Skeletal muscle cell (primary cell): ENCODE measurements at regions not wholly inside any gene's neighbourhood (a gene's known extent, or its start where the extent isn't known, plus 50 kb on each side); places are given as distances from the start of the nearest gene placed in this dataset.

Source experiments
- DNase-seq: peaks from one replicate; pipeline ENCODE4 v3.0.0-alpha.2; 2010; ENCODE audit warnings: low read depth
- H3K4me3 ChIP-seq: 2 replicates; pipeline ENCODE4 v1.5.1; 2011; ENCODE audit warnings: low read depth, mild to moderate bottlenecking, control low read depth, low read length, moderate library complexity

DNA sequence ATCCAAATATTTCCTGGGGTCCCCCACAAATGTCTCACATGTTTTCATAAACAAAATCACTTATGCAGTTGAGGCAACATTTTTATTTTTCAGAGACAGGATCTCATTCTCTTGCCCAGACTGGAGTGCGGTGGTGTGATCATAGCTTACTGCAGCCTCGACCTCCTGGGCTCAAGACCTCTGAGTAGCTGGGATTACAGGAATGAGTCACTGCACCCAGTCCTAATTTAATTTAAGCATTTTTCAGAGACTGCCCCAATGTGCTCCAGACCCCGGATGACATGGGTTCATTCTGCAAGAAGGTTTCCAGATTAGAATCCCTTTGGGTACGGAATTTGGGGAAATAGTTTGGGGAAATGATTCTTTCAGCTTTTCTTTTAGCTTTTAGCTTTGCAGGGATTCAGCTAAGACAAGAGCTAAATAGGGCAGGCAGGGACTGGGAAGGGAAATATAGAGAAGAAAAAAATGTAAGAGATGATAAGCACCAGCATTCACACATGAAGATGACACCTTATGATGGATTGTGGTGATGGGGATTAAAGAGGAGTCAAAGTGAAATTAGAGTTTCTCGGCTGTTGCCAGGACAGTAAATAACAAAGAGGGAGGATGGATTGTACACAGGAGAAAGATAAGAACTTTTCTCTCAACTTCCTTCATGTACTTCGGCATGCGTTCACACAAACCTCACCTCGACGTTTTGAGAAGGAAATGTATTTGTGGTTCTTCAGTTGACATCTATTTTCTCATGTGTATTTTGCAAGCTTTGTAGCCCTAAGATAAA lies 169.4 kb upstream of the TAB2 start:
- no peak overlapping the region for H3K4me3 ChIP-seq
- DNase-seq, result no peak

DNA sequence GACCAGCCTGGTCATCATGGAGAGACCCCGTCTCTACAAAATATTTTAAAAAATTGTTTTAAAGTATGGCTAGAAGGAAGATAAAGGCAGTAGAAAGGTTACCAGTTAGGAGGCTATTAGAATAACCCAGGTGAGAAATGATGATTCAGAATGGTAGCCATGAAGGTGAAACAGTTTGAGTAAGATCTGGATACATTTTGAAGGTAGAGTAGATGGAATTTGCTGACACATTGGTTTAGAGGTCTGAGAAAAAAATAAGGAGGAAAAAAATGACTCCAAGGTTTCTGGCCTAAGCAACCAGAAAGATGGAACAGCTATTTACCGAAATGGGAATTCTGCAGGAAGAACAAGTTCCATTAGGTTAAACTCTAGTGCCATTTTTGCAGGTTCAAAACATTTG lies 167.9 kb upstream of the TAB2 start:
- no peak overlapping the region for H3K4me3 ChIP-seq
- DNase-seq, result no peak

DNA sequence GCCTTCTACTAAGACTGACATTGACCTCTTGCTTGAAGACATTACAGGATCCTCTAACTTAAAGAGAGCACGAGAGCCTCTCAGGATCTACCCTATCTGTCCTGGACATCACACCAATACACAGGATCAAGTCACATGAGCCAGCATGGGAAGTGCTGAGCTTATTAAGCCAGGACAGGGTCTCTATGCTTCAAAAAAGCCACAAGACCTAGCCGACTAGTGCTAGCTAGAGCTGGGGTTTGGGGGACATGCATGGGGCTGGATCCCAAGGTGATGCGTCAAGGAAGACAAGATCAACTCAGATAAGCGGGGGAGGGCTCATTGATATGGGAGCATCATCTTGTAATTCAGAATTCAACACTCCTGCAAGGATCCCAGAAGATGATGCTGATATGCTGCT lies 167.2 kb upstream of the TAB2 start:
- no peak for DNase-seq
- H3K4me3 ChIP-seq, result no peak overlapping the region

DNA sequence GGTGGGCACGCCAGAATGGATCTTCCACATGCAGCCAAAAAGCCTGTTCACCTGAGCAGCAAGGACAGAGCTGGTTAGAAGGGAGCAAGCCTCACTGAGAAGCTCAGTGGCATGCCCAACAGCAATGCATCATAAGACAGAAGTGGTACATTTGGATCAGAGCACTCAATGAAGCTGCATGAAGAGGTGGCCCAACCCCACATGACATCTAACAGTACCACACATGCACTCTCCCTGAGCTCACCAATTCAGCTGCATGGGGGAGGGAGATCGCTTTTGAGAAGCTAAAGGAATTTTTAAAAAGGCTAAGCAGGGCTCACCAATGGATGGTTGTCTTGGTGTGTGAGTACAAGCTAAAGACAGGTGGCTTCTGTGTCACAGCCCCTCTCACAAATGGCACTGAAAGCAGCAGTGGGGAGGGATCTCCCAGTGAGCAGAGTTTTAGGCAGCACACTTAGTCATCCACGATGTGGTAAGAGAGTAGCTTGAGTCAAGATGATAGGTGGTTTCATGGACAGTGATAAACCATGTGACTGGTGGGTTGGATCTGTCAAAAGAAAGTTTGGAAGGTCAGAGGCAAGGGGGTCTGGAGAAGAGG lies 166.6 kb upstream of the TAB2 start:
- no peak overlapping the region for H3K4me3 ChIP-seq
- no peak for DNase-seq

DNA sequence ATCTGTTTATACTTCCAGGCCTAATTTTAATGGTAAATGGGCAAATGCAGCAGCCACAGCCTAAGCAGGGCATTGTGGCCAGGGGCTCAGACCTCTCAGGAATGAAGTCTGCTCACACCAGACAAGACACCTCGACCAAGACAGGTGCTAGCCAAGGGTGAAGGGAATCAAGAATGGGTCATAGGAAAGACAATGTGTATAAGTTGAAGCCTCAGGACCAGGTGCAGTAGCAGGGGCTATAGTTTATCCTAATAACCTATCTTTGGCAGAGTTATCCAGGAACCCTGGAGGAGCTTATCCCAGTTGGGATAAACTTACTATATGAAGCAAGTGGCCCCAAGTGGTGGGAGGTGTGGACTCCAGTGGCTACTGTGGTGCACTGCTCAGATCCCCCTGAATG lies 165.0 kb upstream of the TAB2 start:
- no peak overlapping the region for H3K4me3 ChIP-seq
- DNase-seq, result no peak

DNA sequence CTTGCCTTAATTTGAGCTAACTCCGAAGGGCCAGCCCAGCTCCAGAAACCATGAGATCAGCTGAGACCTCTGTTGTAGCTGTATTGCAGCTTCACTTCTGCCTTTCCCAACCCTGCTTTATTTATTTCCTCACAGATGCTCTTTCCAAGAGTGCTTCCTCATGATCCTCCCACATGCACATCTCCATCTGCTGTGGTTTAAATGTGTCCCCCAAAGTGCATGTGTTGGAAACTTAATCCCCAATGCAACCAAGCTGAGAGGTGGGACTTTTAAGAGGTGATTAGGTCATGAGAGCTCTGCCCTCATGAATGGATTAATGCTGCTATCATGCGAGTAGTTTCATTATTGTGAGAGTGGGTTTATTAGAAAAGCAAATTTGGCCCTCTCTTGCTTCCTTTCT lies 164.4 kb upstream of the TAB2 start:
- no peak overlapping the region for H3K4me3 ChIP-seq
- no peak for DNase-seq

DNA sequence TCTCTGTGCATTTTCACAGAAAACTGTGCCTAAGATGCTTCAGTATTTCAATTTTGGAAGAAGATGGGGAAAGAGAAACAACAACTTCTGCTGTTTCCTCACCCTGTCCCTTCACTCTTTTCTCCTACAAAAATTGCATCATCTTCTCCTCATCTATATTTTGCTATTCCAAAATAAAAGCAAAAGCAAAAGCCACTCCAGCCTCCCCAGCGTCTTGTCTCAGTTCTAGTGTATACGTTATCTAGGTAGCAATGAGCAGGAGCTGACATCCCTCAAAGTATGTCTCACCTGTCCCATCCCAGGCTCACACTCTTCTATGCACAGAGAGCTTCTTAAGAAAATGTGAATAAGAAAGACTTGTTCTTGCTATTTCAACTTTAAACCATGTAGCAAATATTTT lies 163.8 kb upstream of the TAB2 start:
- no peak overlapping the region for H3K4me3 ChIP-seq
- no peak for DNase-seq

DNA sequence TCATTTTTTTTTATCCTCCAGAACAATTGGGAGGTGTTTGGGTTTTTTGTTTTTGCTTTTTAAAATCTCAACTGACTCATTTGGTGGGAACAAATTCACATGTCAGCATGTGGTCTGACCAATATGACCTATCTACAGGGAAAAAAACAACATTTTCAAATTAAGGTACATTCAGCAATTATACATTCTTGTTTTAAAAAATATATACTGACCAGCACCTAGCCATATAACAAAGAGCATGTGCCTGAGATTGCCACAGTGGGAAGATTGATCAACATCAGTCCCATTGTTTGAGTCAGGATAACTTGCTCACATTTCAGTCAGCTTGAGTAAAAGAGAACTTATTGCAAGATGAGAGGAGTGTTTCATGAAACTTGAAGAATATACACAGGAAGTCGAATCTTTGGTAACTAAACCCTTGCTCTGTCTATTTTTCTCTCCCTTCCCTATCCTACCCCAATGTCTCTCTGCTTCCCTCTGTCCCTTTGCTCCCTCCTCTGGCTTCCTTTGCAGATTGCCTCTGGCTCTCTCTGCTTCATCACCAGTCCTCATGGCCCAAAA lies 163.2 kb upstream of the TAB2 start:
- no peak overlapping the region for H3K4me3 ChIP-seq
- DNase-seq, result no peak

DNA sequence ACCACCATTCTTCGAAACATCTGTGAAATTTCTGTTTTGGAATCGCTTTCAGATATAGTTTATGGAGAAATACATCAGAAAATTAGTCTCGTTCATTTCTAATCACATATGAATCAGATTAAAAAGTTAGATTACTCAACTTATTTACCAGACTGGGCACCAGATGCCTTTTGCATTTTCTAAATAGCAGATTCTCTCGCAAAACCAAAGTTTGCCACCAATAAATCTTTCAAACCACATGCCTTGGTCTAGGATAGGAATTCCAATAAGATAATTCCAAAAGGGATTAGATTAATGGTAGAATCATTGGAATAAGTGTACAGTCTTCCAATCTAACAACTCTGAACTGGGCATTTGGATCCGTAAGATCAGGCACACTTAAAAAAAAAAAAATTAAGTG lies 160.4 kb upstream of the TAB2 start:
- H3K4me3 ChIP-seq, result no peak overlapping the region
- no peak for DNase-seq

DNA sequence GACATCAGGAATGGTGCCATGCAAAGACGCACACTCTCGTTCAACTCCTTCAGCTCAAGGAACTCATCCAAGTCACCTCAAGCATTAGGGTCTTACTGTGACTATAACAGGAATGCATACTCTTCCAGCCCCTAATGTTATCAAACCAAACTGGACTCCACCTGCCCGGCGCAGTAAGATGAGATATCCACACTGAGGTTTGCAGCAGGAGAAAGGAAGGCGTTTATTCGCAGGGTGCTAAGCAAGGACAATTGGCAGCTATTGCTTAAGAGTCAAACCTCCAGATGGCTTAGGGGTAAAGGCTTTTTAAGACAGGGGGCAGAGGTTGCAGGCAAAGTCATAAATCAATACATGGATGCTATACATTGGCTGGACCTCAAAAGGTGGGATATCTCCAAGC lies 159.4 kb upstream of the TAB2 start:
- DNase-seq, result no peak
- no peak overlapping the region for H3K4me3 ChIP-seq

DNA sequence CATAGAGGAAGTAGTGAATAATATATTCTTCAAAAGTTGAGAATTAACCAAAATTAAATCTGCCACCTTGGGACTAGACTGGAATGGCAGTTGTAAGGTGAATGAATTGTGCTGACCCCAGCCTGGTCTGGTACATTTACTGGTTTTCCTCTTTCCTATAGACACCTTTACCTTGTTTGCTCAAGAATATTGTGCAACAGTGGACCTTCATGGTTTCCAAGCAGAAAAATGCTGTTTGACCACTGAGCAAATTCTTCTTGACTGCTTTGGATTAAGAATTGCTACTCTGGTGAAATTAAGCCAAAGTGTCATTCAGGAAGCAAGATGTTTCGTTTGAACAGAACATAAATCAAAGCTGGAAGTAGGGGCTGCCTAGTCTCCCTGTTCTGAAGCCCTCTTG lies 156.6 kb upstream of the TAB2 start:
- DNase-seq, result no peak
- no peak overlapping the region for H3K4me3 ChIP-seq

DNA sequence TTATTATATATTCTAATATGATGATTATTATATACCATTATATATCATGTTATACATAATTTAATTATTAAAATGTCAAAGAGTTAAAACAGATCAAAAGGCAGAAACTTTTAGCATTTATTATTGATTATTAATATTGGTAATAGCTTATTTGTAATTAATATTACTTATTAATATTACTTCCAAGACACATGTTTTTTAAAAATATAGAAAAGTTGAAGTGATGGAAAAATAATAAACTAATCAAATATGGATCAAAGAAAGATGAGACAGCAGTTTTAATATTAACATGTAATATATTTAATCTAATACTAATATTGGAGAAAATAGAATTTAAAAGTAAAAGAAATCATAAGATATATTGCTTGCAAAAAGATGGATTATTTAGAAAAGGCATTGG lies 154.6 kb upstream of the TAB2 start:
- DNase-seq, result no peak

DNA sequence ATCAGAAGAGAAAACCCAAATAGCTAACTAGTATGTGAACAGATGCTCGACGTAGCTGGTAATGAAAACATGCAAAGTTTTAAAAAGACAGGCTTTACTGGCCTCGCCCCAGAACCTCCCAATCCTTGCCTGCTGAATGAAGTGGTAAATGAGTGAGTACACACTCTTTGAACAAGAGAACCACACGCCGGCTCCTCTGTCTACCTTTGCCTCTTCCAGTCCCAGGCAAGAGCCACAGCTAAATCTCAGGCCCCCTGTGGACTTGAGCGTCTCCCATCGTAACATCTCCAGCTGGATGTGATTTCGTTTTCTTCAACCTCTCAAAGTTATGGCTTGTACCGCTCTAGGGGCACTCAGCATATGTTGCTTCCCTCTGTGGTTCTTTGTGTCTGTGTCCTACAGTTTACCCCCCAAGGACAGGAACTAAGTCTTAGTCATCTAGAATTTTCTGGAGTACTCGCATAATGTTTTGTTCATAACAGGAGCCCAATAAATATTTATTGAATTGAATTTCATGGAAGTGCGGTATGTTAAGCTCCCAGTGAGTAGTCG lies 153.2 kb upstream of the TAB2 start:
- no peak overlapping the region for H3K4me3 ChIP-seq
- no peak for DNase-seq

More for the DNA sequence above, 154.6 kb upstream of the TAB2 start:
- H3K4me3 ChIP-seq, result no peak overlapping the region

DNA sequence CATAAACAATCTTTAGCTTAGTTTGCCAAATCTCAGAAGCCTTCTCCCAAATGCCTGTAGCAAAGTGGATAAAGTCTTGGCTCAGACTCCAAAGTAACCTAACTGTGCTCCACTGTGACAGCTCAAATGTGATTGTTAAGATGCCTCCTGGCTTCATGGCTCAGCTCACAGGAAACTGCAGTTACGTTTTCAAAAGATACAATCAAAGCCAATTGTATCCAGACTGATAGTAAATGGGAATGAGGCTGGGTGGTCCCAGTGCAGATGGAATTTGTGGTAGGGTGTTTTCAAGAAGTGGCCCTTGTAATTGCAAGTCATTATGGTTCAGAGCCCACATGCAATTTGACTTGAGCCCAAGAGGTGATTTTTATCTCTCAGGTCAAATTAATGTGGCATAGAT lies 151.2 kb upstream of the TAB2 start:
- DNase-seq, result no peak
- no peak overlapping the region for H3K4me3 ChIP-seq

DNA sequence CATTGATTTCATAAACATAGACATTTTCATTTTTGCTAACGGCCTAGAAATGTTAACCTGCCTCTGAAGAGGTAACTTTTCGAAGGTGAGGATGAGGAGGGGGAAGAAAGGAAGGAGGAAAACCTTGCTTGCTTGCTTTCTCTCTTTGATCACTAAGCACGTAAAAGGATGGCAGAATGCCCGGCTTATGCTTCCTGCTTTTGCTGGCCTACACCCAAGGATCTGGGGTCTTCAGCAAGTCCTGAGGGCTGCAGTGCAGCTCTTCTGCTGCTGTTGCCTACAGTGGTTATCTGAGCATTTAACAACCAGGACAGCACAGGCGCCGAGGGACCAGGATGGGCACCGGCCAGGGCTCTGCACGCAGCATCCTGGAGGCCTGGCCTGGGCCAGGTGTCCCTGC lies 150.8 kb upstream of the TAB2 start:
- no peak for DNase-seq
- no peak overlapping the region for H3K4me3 ChIP-seq

DNA sequence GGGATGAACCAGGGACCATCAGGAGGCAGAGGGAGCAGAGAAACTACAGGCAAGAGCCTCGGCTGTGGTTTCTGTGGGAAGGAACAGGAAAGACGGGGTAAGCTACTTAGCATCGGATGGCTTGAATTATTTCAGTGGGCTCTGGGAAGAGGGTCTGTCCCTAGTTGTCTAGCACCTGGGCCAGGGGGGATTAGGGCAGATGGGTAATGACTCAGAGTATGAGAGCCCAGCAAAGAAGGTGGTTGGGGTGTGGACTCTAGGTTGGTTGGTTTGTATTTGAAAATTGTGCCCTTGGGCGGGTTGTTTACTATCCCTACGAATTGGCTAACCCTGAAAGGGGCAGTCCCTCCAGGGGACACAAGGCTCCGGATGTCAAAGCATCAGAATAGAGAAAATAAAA lies 148.5 kb upstream of the TAB2 start:
- H3K4me3 ChIP-seq, result no peak overlapping the region
- DNase-seq, result no peak

DNA sequence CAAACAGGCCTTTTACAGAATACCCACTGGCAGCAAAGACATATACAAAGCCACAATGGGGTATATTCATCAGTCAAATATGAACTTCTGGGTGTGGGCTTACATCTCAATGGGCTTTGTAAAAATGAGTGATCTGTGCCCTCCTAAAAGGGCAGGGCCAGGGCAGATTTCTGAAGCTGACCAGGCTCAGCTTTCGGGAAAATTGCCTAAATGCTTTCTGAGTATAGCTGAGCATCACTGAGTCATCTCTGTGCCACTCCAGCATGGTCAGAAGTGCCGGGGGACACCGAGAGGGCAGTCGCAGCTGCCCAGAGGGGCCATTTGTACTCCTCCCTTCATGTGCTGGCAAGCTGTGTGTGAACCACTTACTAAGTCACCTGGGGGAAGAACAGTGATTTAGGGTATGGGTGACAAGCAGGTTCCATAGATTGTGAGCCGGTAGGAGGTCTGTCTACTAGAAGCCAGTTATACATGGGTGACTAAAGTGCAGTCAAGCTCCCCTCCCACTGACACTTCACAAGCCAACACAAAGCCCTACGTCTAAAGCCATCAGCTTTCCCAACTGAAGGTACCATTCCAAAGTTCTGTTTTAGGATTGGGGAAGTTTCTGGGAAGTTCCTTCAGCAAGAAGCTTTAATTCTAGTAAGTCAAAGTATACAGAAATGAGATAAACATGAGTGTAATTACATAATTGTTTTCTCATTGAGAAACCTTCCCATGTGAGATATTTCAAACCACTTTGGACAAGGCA lies 147.6 kb upstream of the TAB2 start:
- DNase-seq, result no peak
- no peak overlapping the region for H3K4me3 ChIP-seq

DNA sequence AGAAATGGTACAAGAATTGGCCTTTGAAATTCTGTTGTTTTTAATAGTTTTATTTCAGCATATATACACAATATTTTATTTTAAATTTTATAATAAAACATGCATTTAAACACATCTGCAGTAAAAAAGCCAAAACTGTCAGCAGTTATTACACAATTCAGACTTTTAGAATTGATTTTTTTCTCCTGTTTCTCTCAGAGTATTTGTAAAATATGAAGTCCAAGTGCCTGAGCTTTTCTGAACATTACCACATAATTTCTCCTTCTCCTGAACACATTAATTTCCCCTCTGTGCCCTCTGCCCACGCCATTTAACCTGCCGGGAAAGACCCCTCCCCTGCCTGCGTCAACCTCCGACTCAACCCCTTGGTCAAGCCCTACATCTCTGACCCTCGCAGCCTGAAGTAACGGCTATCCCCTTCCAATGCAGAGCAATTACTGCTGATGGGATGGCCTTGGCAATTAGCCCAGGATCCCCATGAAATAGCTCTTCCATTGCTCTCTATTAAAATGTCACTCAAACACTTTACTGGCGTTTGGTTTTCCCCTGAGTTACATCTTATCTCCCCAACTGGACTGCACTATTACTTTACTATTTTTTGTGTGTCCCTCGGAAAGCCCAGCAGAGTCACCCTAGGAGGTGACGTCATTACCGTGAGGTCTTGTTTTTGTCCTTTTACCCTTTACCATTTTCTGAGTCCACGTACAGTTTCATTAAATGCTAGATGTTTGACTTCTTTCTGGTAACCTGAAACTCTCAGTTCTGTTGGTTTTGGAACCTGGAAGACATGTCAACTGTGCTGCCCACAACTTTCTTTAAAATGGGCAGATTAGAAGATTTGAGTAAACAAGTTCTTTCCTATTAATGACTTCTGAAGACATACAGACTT lies 146.7 kb upstream of the TAB2 start:
- H3K4me3 ChIP-seq, result no peak overlapping the region
- DNase-seq, result no peak

DNA sequence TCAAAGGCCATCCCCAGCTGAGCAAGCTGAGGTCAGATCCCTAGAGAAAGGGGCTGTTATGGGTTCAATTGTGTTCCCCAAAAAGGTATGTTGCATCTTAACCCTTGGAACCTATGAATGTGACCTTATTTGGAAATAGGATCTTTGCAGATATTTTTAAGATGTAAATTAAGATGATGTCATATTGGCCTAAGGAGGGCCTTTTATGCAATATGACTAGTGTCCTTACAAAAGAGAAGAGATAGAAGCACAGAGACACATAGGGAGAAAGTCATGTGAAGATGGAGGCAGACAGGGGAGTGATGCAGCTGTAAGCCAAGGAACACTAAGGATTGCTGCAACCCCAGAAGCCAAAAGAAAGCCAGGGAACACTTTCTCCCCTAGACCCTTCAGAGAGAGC lies 144.3 kb upstream of the TAB2 start:
- no peak overlapping the region for H3K4me3 ChIP-seq
- no peak for DNase-seq
